ENCODE measurements at regions not wholly inside any gene's neighbourhood (a gene's known extent, or its start where the extent isn't known, plus 50 kb on each side); places are given as distances from the start of the nearest gene placed in this dataset.

GRCh38 chr1:221223281-221223680 is 344.0 kb downstream of the HLX start:
- BruUV-seq (replicated peaks), result no TSS peak
- dilution Hi-C loops (cut with MboI; ENCODE audit: extremely low pct_ligation_motif_present, low sequenced_read_pairs), result no loop called here

More at GRCh38 chr1:221223281-221223680, 344.0 kb downstream of the HLX start:
- intact Hi-C loops (cut with micrococcal nuclease), result no loop called here
- Histone ChIP-seq H3K9me1 (replicated peaks; ENCODE audit: control insufficient read depth, extremely low read depth, insufficient read depth, low read length) (no peaks in the 10 kb centered on the region), H3K27ac (ENCODE audit: insufficient read depth, low read depth, low read length) (no peak overlapping the region), H4K20me1 (replicated peaks; ENCODE audit: control insufficient read depth, extremely low read depth, insufficient read depth, low read length) (no peaks in the 10 kb centered on the region), H3K79me2 (ENCODE audit: control insufficient read depth, insufficient read depth, low read length) (no peaks in the 10 kb centered on the region), H3K4me1 (ENCODE audit: control insufficient read depth, extremely low read depth, insufficient read depth, low read length) (no peaks in the 10 kb centered on the region), H3K4me2 (ENCODE audit: insufficient read depth, low read length) (no peak overlapping the region), H3K9me3 (replicated peaks; ENCODE audit: control insufficient read depth, insufficient read depth, low read length) (no peaks in the 10 kb centered on the region), H3K9ac (replicated peaks; ENCODE audit: extremely low read depth, insufficient read depth, low read length) (no peak overlapping the region), H3K27me3 (ENCODE audit: control insufficient read depth in 2 of 2, insufficient read depth in 2 of 2, low read length in 2 of 2) (no peaks in the 10 kb centered on the region), H3K4me3 (replicated peaks in 1 of 3; ENCODE audit: insufficient read depth in 1 of 3, low read depth in 1 of 3, low read length in 3 of 3) (no peak overlapping the region), H2AFZ (ENCODE audit: low read depth, low read length) (no peak overlapping the region), H3K36me3 (ENCODE audit: control insufficient read depth in 2 of 2, extremely low read depth in 1 of 2, insufficient read depth in 2 of 2, low read length in 2 of 2) (no peaks in the 10 kb centered on the region)
- ChIA-PET CTCF (no interaction called here), POLR2A (no interaction called here)
- FAIRE-seq, result no peak
- no peak for DNase-seq (ENCODE audit: low read depth, low spot score)
- no peak for TF ChIP-seq MYC (IDR thresholded peaks at IDR 0.05; ENCODE audit: low read depth, low read length)
- no peak for TF ChIP-seq FOS (IDR thresholded peaks at IDR 0.05; ENCODE audit: borderline replicate concordance, insufficient read depth, low read length)
- no peak for TF ChIP-seq POLR2AphosphoS5 (IDR thresholded peaks at IDR 0.05; ENCODE audit: insufficient read depth, low read depth, low read length)
- no peak for TF ChIP-seq GATA2 (IDR thresholded peaks at IDR 0.05; ENCODE audit: insufficient read depth, insufficient read length, low read depth, low read length)
- no peak for TF ChIP-seq CTCF (IDR thresholded peaks at IDR 0.05; ENCODE audit: extremely low read depth in 1 of 2, insufficient read depth in 1 of 2, low read depth in 1 of 2, low read length in 2 of 2)
- TF ChIP-seq EZH2 (IDR thresholded peaks at IDR 0.05; ENCODE audit: borderline replicate concordance, low read depth, low read length, severe bottlenecking), result no peak
- no peak for TF ChIP-seq POLR2A (IDR thresholded peaks at IDR 0.05; ENCODE audit: low read depth, low read length)
- TF ChIP-seq JUN (IDR thresholded peaks at IDR 0.05; ENCODE audit: borderline replicate concordance, insufficient read depth, insufficient read length, low read depth), result no peak
- TF ChIP-seq, protein P1, sequence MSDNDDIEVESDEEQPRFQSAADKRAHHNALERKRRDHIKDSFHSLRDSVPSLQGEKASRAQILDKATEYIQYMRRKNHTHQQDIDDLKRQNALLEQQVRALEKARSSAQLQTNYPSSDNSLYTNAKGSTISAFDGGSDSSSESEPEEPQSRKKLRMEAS (IDR thresholded peaks at IDR 0.05; ENCODE audit: insufficient read depth, insufficient read length), result no peak
